ENCODE measurements at regions not wholly inside any gene's neighbourhood (a gene's known extent, or its start where the extent isn't known, plus 50 kb on each side); places are given as distances from the start of the nearest gene placed in this dataset.
"Not testable (repeated sequence)": the region's sequence is repeated elsewhere in the genome, so short reads cannot be mapped to it uniquely, and the experiment has no call there.

DNA sequence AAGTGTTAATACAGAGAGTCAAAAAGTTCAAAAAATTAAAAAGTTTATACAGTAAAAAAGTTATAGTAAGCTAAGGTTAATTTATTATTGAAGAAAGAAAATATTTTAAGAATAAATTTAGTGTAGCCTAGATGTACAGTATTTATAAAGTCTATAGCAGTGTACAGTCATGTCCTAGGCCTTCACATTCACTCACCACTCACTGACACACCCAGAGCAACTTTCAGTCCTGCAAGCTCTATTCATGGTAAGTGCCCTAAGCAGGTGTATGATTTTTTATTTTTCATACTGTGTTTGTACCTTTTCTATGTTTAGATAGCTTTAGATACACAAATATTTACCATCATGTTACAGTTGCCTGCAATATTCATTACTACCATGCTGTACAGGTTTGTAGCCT is 108.9 kb downstream of the FHIP1A start:
- DNase-seq (ENCODE audit: low read depth, low spot score): no peak
- no peak overlapping the region for H3K4me3 ChIP-seq (ENCODE audit: low read length)

DNA sequence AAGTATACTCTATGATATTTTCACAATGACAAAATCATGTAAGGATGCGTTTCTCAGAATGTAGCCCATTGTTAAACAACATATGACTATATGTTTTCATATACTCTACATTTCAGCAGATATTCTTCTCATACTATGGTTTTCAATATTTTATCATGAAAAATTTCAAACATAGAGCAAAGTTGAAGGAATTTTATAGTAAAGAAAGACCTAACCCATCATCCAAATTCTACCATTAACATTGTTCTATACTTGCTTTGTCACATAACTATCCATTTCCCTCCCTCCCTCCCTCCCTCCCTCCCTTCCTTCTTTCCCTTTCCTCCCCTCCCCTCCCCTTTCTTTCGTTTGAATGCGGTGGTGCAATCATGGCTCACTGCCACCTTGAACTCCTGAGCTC is 109.4 kb downstream of the FHIP1A start:
- no peak overlapping the region for H3K4me3 ChIP-seq (ENCODE audit: low read length)

GRCh38 chr4:151519728-151520415 is 110.9 kb downstream of the FHIP1A start:
- H3K4me3 ChIP-seq (ENCODE audit: low read length): no peak overlapping the region
- DNase-seq (ENCODE audit: low read depth, low spot score): no peak

More for the DNA sequence above, 109.4 kb downstream of the FHIP1A start:
- DNase-seq (ENCODE audit: low read depth, low spot score): no peak

DNA sequence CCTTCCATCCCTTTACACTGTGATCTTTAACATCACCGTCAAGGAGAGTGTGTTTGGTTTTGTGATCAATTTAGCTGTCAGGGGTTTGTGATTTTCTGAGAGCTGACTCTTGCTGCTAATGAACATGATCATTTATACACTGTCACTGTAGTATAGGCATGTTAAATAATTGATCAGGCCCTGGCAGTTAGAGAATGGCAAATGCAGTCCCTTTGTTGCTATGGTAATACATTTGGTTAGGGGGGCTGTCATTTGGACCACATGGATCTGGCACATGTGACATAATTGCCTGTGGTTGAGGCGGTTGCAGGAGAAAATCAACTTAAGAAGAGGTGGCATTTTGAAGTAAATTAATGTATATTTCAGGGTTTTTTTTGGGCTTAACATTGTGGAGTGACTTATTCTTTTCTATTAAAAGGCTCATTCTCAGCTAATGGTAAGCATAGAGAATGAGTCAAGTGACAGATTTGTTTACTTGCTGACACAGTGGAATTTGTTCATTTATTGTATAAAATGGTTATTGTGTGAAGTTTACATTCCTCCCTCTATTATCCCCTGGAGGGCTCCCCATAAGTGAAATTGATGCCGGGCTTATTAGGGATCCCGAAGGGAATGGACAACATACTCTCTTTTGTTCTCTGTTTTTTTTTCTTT is 114.0 kb downstream of the FHIP1A start:
- no peak overlapping the region for H3K4me3 ChIP-seq (ENCODE audit: low read length)
- peak; percentile 59 for DNase-seq (ENCODE audit: low read depth, low spot score)

- H3K4me3 ChIP-seq (ENCODE audit: low read length): no peak overlapping the region
- peak; percentile 87 for DNase-seq (ENCODE audit: low read depth, low spot score)
These were observed 115.6 kb downstream of the FHIP1A start for GRCh38 chr4:151524610-151525009.

- not testable (repeated sequence) for DNase-seq (ENCODE audit: low read depth, low spot score); H3K4me3 ChIP-seq (ENCODE audit: low read length)
These were observed 117.5 kb downstream of the FHIP1A start for GRCh38 chr4:151526489-151526888.

DNA sequence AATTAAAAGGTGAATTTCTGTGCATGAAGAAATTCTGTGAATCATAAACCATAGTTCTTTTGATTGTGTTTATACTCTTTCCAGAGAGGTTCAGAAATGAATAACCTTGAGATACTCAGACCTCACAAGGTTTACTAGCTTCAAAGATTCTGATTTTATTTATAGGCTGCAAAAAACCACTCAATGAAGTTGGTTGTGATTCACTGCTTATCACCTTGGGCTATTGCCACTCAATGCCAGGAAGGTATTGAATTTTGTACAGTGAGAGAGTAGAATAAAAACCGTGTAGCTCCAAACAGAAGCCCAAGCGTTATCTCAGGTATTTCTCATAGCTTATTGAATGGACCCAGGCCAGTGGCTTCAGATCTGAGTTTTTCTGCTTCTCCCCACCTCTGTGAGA is 118.7 kb downstream of the FHIP1A start:
- DNase-seq (ENCODE audit: low read depth, low spot score): no peak

DNA sequence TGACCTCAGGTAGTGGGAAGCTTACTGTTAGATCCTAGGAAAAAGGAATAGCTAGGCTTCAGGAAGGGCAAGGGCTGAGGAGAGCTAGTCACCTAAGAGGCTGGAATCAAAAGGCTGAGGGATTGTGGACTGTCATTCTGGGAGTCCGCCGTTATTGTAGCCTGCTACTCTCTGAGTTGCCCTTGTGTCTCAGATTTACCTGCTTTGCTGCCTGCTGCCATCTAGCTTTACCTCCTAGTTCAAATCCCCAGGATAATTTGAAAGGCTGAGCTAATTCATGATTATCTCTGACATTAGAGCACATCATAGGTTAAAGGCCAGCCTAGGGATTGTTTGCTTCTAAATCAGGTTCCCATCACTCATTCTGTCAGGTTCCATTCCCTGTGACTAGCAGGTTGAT is 120.2 kb downstream of the FHIP1A start:
- no peak overlapping the region for H3K4me3 ChIP-seq (ENCODE audit: low read length)
- DNase-seq (ENCODE audit: low read depth, low spot score): no peak

More for the DNA sequence above, 118.7 kb downstream of the FHIP1A start:
- H3K4me3 ChIP-seq (ENCODE audit: low read length): no peak overlapping the region

- no peak overlapping the region for H3K4me3 ChIP-seq (ENCODE audit: low read length)
- DNase-seq (ENCODE audit: low read depth, low spot score): no peak
These were observed 121.3 kb downstream of the FHIP1A start for GRCh38 chr4:151530230-151530629.

GRCh38 chr4:151530783-151531182 is 121.8 kb downstream of the FHIP1A start:
- DNase-seq (ENCODE audit: low read depth, low spot score): no peak
- no peak overlapping the region for H3K4me3 ChIP-seq (ENCODE audit: low read length)

GRCh38 chr4:151532001-151532708 is 123.2 kb downstream of the FHIP1A start:
- no peak overlapping the region for H3K4me3 ChIP-seq (ENCODE audit: low read length)
- DNase-seq (ENCODE audit: low read depth, low spot score): no peak

GRCh38 chr4:151534195-151534594 is 125.2 kb downstream of the FHIP1A start:
- H3K4me3 ChIP-seq (ENCODE audit: low read length): no peak overlapping the region
- DNase-seq (ENCODE audit: low read depth, low spot score): no peak

- no peak for DNase-seq (ENCODE audit: low read depth, low spot score)
- H3K4me3 ChIP-seq (ENCODE audit: low read length): no peak overlapping the region
These were observed 126.4 kb downstream of the FHIP1A start for GRCh38 chr4:151535366-151535765.

GRCh38 chr4:151537687-151538086 is 128.7 kb downstream of the FHIP1A start:
- no peak for DNase-seq (ENCODE audit: low read depth, low spot score)

DNA sequence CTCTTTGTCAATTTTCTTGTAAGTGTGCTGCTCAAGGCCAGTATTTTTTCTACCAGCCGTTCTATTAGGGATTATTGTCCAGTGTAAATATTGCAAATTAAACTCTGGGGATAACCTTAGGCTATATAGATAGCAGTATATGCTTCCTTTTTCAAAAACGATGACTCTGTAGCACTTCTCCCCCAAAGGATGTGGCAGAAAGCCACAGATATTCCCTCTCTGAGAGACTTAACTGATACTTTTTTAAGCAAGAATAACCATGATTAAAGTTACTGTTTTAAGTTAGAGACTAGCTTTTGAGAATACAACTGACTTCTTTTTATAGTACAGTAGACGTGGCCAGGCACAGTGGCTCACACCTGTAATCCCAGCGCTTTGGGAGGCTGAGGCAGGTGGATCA is 130.0 kb downstream of the FHIP1A start:
- peak; percentile 85 for DNase-seq (ENCODE audit: low read depth, low spot score)

More at GRCh38 chr4:151537687-151538086, 128.7 kb downstream of the FHIP1A start:
- H3K4me3 ChIP-seq (ENCODE audit: low read length): no peak overlapping the region

DNA sequence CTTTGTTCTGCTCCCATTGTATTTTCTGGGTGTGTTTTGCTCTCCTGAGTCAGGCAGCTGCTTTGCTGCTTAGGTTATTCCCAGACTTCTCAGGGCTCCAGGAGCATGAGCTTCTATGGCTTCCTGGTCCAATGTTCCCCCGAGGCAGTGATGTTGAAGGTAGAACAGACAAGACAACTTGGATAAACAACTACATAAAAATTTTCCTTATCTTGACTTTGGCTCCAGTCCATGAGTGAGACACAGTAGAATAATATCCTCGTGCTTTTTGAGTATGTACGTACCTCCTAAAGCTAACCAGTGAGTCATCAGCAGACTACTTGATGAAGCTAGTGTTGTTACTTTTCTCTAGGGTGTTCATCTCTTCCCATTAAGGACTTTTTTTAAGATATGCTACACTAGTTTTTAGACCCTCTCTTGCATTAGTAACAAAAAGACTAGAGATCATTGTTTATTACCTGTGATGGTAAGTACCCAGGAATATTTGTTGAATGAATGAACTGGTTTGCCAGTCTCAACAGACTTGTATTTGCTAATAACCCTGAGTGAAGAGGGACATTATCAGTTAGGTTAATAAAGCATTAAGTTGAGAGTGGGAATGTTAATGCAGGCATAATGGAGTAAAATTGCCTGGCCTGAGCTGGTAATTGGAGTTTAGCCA is 131.9 kb downstream of the FHIP1A start:
- H3K4me3 ChIP-seq (ENCODE audit: low read length): no peak overlapping the region

More for the DNA sequence above, 130.0 kb downstream of the FHIP1A start:
- no peak overlapping the region for H3K4me3 ChIP-seq (ENCODE audit: low read length)

DNA sequence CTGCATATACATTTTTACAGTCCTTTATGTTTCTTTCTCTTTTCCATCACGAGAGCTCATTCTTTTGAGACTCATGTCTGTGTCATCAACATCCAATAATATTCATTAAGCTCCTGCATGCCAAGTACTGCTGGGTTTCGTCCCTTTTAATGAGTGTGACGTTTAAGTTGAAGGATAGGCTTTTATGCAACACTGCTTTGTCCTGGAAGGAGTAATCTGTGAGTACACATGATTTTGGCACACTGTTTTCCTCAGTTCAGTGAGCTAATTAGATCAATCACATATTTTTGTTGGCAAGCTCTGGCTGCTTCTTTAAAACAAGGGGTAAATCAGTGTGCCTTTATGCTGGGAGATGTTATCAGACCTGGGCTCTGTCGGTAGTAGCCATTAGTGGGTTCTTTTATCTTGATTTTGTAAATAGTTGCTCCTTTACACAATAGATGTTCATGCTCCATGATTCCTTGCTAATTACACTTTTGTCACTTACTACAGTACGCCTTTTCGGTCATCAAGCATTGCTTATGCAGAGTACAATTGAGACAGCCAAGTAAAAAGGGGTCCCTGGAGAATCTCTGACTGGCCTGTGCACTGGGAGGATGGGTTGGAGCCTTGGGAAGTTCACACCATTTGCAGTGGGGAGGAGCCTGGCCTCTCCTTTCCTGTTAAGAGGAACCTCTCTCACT is 132.6 kb downstream of the FHIP1A start:
- DNase-seq (ENCODE audit: low read depth, low spot score): no peak
- no peak overlapping the region for H3K4me3 ChIP-seq (ENCODE audit: low read length)

More for the DNA sequence above, 131.9 kb downstream of the FHIP1A start:
- no peak for DNase-seq (ENCODE audit: low read depth, low spot score)

GRCh38 chr4:151548708-151549107 is 139.7 kb downstream of the FHIP1A start:
- H3K4me3 ChIP-seq (ENCODE audit: low read length): no peak overlapping the region
- no peak for DNase-seq (ENCODE audit: low read depth, low spot score)

DNA sequence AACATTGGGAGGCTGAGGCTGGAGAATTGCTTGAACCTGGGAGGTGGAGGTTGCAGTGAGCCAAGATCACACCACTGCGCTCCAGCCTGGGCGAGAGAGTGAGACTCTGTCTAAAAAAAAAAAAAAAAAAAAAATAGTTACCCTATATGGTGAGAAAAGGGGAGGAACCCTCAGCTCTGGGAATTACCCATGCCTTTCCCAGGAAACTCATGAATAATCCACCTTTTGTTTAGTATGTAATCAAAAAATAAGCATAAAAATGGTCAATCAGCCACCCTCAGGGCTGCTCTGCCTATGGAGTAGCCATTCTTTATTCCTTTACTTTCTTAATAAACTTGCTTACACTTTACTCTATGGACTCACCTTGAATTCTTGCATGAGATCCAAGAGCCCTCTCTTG is 140.4 kb downstream of the FHIP1A start:
- not testable (repeated sequence) for DNase-seq (ENCODE audit: low read depth, low spot score); H3K4me3 ChIP-seq (ENCODE audit: low read length)
